ENCODE measurements at regions not wholly inside any gene's neighbourhood (a gene's known extent, or its start where the extent isn't known, plus 50 kb on each side); places are given as distances from the start of the nearest gene placed in this dataset.
"Not testable (repeated sequence)": the region's sequence is repeated elsewhere in the genome, so short reads cannot be mapped to it uniquely, and the experiment has no call there.

GRCh38 chr5:119961993-119962392 lies 332.6 kb downstream of the FAM170A start:
- H3K27ac ChIP-seq (ENCODE audit: low read depth, low read length), result no peak overlapping the region
- no peak overlapping the region for H3K4me3 ChIP-seq (ENCODE audit: low read length)
- no peak overlapping the region for H3K4me2 ChIP-seq (ENCODE audit: low read length)
- no peaks in the 10 kb centered on the region for H3K79me2 ChIP-seq (ENCODE audit: control insufficient read depth, low read length)
- no peaks in the 10 kb centered on the region for H3K27me3 ChIP-seq (ENCODE audit: control insufficient read depth, low read length)
- H3F3A ChIP-seq (ENCODE audit: control insufficient read depth, insufficient read depth), result no peaks in the 10 kb centered on the region
- H3K4me1 ChIP-seq (ENCODE audit: control insufficient read depth, low read length), result no peaks in the 10 kb centered on the region
- H4K20me1 ChIP-seq (ENCODE audit: control insufficient read depth, insufficient read depth, low read depth, low read length), result no peaks in the 10 kb centered on the region
- H3K9me3 ChIP-seq (ENCODE audit: control insufficient read depth, insufficient read depth, low read length), result no peaks in the 10 kb centered on the region
- H3K36me3 ChIP-seq (ENCODE audit: control insufficient read depth, low read length), result no peaks in the 10 kb centered on the region
- TF ChIP-seq, protein P1, sequence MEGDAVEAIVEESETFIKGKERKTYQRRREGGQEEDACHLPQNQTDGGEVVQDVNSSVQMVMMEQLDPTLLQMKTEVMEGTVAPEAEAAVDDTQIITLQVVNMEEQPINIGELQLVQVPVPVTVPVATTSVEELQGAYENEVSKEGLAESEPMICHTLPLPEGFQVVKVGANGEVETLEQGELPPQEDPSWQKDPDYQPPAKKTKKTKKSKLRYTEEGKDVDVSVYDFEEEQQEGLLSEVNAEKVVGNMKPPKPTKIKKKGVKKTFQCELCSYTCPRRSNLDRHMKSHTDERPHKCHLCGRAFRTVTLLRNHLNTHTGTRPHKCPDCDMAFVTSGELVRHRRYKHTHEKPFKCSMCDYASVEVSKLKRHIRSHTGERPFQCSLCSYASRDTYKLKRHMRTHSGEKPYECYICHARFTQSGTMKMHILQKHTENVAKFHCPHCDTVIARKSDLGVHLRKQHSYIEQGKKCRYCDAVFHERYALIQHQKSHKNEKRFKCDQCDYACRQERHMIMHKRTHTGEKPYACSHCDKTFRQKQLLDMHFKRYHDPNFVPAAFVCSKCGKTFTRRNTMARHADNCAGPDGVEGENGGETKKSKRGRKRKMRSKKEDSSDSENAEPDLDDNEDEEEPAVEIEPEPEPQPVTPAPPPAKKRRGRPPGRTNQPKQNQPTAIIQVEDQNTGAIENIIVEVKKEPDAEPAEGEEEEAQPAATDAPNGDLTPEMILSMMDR (IDR thresholded peaks at IDR 0.05; ENCODE audit: low read depth, low read length, poor library complexity, severe bottlenecking), result no peak
- TF ChIP-seq EZH2phosphoT487 (IDR thresholded peaks at IDR 0.05; ENCODE audit: borderline replicate concordance, low read length), result no peak
- no peaks in the 10 kb centered on the region for H3K9me2 ChIP-seq (replicated peaks; ENCODE audit: control insufficient read depth, low read length)

DNA sequence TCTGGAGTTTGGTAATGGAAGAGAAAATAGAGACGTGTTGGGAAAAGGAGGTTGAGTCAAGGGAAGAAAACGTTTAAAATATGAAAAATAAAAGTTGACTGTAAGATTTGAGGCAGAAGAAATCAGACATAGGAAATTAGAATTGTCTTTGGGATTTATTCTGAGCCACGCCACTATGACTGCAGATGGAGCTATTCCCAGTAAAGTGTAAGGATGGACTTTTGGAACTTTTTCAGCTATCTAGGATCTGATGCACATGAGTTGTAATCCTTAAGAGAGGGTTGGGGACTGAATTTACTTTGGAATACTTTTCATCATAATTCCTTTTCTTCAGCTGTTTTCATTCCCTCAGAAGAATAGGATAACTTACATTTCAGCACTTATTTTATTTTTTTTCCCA lies 336.7 kb downstream of the FAM170A start:
- Histone ChIP-seq H3K79me2 (ENCODE audit: control insufficient read depth, low read length) (no peaks in the 10 kb centered on the region), H3K4me2 (ENCODE audit: low read length) (no peak overlapping the region), H3K27me3 (ENCODE audit: control insufficient read depth, low read length) (no peaks in the 10 kb centered on the region), H3K4me1 (ENCODE audit: control insufficient read depth, low read length) (no peaks in the 10 kb centered on the region), H3K27ac (ENCODE audit: low read depth, low read length) (no peak overlapping the region), H4K20me1 (ENCODE audit: control insufficient read depth, insufficient read depth, low read depth, low read length) (no peaks in the 10 kb centered on the region), H3K9me3 (ENCODE audit: control insufficient read depth, insufficient read depth, low read length) (no peaks in the 10 kb centered on the region), H3K36me3 (ENCODE audit: control insufficient read depth, low read length) (no peaks in the 10 kb centered on the region), H3F3A (ENCODE audit: control insufficient read depth, insufficient read depth) (no peaks in the 10 kb centered on the region), H3K4me3 (ENCODE audit: low read length) (no peak overlapping the region), H3K9me2 (replicated peaks; ENCODE audit: control insufficient read depth, low read length) (no peaks in the 10 kb centered on the region)
- no peak for TF ChIP-seq EZH2phosphoT487 (IDR thresholded peaks at IDR 0.05; ENCODE audit: borderline replicate concordance, low read length)
- TF ChIP-seq, protein P1 (IDR thresholded peaks at IDR 0.05; ENCODE audit: low read depth, low read length, poor library complexity, severe bottlenecking), result no peak

- Histone ChIP-seq H3K4me1 (ENCODE audit: control insufficient read depth, low read length) (no peaks in the 10 kb centered on the region), H3K27me3 (ENCODE audit: control insufficient read depth, low read length) (no peaks in the 10 kb centered on the region), H3K9me2 (replicated peaks; ENCODE audit: control insufficient read depth, low read length) (no peaks in the 10 kb centered on the region), H3K4me3 (ENCODE audit: low read length) (no peak overlapping the region), H3K9me3 (ENCODE audit: control insufficient read depth, insufficient read depth, low read length) (no peaks in the 10 kb centered on the region), H3K4me2 (ENCODE audit: low read length) (no peak overlapping the region), H3K79me2 (ENCODE audit: control insufficient read depth, low read length) (no peaks in the 10 kb centered on the region), H4K20me1 (ENCODE audit: control insufficient read depth, insufficient read depth, low read depth, low read length) (no peaks in the 10 kb centered on the region), H3F3A (ENCODE audit: control insufficient read depth, insufficient read depth) (no peaks in the 10 kb centered on the region), H3K36me3 (ENCODE audit: control insufficient read depth, low read length) (no peaks in the 10 kb centered on the region), H3K27ac (ENCODE audit: low read depth, low read length) (no peak overlapping the region)
- TF ChIP-seq, protein P1 (IDR thresholded peaks at IDR 0.05; ENCODE audit: low read depth, low read length, poor library complexity, severe bottlenecking), result no peak
- no peak for TF ChIP-seq EZH2phosphoT487 (IDR thresholded peaks at IDR 0.05; ENCODE audit: borderline replicate concordance, low read length)
Observed at GRCh38 chr5:119968690-119969089, 339.3 kb downstream of the FAM170A start.

- H3K4me2 ChIP-seq (ENCODE audit: low read length); H3K79me2 ChIP-seq (ENCODE audit: control insufficient read depth, low read length); H3K4me3 ChIP-seq (ENCODE audit: low read length); H3K9me2 ChIP-seq (replicated peaks; ENCODE audit: control insufficient read depth, low read length); H3K4me1 ChIP-seq (ENCODE audit: control insufficient read depth, low read length); H3F3A ChIP-seq (ENCODE audit: control insufficient read depth, insufficient read depth); H3K9me3 ChIP-seq (ENCODE audit: control insufficient read depth, insufficient read depth, low read length); H4K20me1 ChIP-seq (ENCODE audit: control insufficient read depth, insufficient read depth, low read depth, low read length); H3K36me3 ChIP-seq (ENCODE audit: control insufficient read depth, low read length); H3K27me3 ChIP-seq (ENCODE audit: control insufficient read depth, low read length); H3K27ac ChIP-seq (ENCODE audit: low read depth, low read length): not testable (repeated sequence)
Observed at GRCh38 chr5:119987077-119987476, 357.7 kb downstream of the FAM170A start.

Measured in DOHH2 (cell line).